HCT116 (cell line): ENCODE measurements at regions not wholly inside any gene's neighbourhood (a gene's known extent, or its start where the extent isn't known, plus 50 kb on each side); places are given as distances from the start of the nearest gene placed in this dataset.

ENCODE experiments used
- ATAC-seq: fragments of 200-7000 bp; cut with Tn5 transposase; 2 replicates; pipeline ENCODE4 v1.9.1; 2020; ENCODE audit warnings: mild to moderate bottlenecking, moderate library complexity
- BruUV-seq: library from RNA; stranded (reverse); fragments of 400-500 nt; replicated peaks from 2 replicates; lab custom pipeline; 2021; lab: Mats Ljungman, UMichigan
- CTCF ChIA-PET: fragments of 300-600 bp; sonication (Branson Sonifier 250); formaldehyde crosslinking; loops from one replicate; lab custom pipeline; 2021; ENCODE audit warnings: antibody characterized with exemption; lab: Charles Lee
- POLR2A ChIA-PET: fragments of 300-600, 350-600 bp; sonication (Branson Sonifier 250); formaldehyde crosslinking; loops from one replicate; lab custom pipeline; 2021; ENCODE audit warnings: antibody characterized with exemption; lab: Charles Lee
- RAD21 ChIA-PET, 2 experiments: fragments of 300-600 bp; sonication (Branson Sonifier 250); formaldehyde crosslinking; loops; one replicate each; lab custom pipeline; 2023; ENCODE audit warnings: low total read pairs in 2 of 2; ENCODE audit not compliant: uncharacterized antibody in 2 of 2, unreplicated experiment in 2 of 2, low non-redundant PET in 1 of 2; lab: Charles Lee
- DNase-seq: peaks from one replicate; pipeline ENCODE4 v3.0.0-alpha.2; 2010; ENCODE audit warnings: low read depth, low spot score
- H2AFZ ChIP-seq: fragments of 200-600 bp; shearing (Covaris generic), sonication (generic); 2 replicates; pipeline ENCODE4 v1.6.1; 2017; ENCODE audit warnings: low read depth, mixed run types, mixed read lengths, antibody characterized with exemption, low read length; ENCODE audit not compliant: poor library complexity, severe bottlenecking
- H3K27ac ChIP-seq: 2 replicates; pipeline ENCODE4 v1.5.1; 2012; ENCODE audit warnings: low read depth, low read length
- H3K27me3 ChIP-seq: fragments of 200-600 bp; sonication (generic); 2 replicates; pipeline ENCODE4 v1.6.1; 2016; ENCODE audit warnings: mixed run types, low read length, mixed read lengths; ENCODE audit not compliant: insufficient read depth
- H3K36me3 ChIP-seq, 2 experiments: fragments of 200-500 bp in 1 of 2; fragments of 200-600 bp in 1 of 2; sonication (Bioruptor generic) in 1 of 2; sonication (generic) in 1 of 2; 2 replicates each; pipeline versions ENCODE4 v1.5.1 to v1.6.1; 2014 to 2016; ENCODE audit warnings: low read length in 2 of 2, inconsistent platforms in 1 of 2, mixed read lengths in 1 of 2, mixed run types in 1 of 2; ENCODE audit not compliant: insufficient read depth in 2 of 2, control insufficient read depth in 1 of 2
- H3K4me1 ChIP-seq, 2 experiments: fragments of 200-600 bp in 1 of 2; sonication (generic) in 1 of 2; 2 replicates each; pipeline versions ENCODE4 v1.5.1 to v1.6.1; 2012 to 2017; ENCODE audit warnings: low read length in 2 of 2, inconsistent platforms in 1 of 2, mild to moderate bottlenecking in 1 of 2, mixed read lengths in 1 of 2, mixed run types in 1 of 2, moderate library complexity in 1 of 2; ENCODE audit not compliant: insufficient read depth in 2 of 2, control insufficient read depth in 1 of 2
- H3K4me2 ChIP-seq: fragments of 200-600 bp; sonication (generic); 2 replicates; pipeline ENCODE4 v1.6.1; 2017; ENCODE audit warnings: mixed run types, low read length, mixed read lengths
- H3K4me3 ChIP-seq, 2 experiments: fragments of 200-600 bp in 1 of 2; sonication (generic) in 1 of 2; replicated peaks in 1 of 2; 2 replicates each; pipeline ENCODE4 v1.5.1; 2011 to 2016; ENCODE audit warnings: low read length in 2 of 2, control low read depth in 1 of 2, low read depth in 1 of 2, mild to moderate bottlenecking in 1 of 2, mixed read lengths in 1 of 2, mixed run types in 1 of 2
- H3K79me2 ChIP-seq: fragments of 200-600 bp; sonication (generic); 2 replicates; pipeline ENCODE4 v1.6.1; 2017; ENCODE audit warnings: mild to moderate bottlenecking, mixed run types, low read length, moderate library complexity, mixed read lengths; ENCODE audit not compliant: insufficient read depth
- H3K9ac ChIP-seq: fragments of 200-600 bp; sonication (generic); 2 replicates; pipeline ENCODE4 v1.6.1; 2016; ENCODE audit warnings: low read length, mixed read lengths
- H3K9me2 ChIP-seq: fragments of 200-600 bp; sonication (generic), shearing (Covaris generic); 2 replicates; pipeline ENCODE4 v1.6.1; 2017; ENCODE audit warnings: mixed run types, mild to moderate bottlenecking, moderate library complexity; ENCODE audit not compliant: insufficient read depth
- H3K9me3 ChIP-seq, 2 experiments: fragments of 200-500 bp in 1 of 2; fragments of 200-600 bp in 1 of 2; sonication (Bioruptor generic) in 1 of 2; sonication (generic) in 1 of 2; 2 replicates each; pipeline ENCODE4 v1.6.1; 2014 to 2017; ENCODE audit warnings: low read length in 2 of 2, mixed read lengths in 2 of 2, inconsistent platforms in 1 of 2, low read depth in 1 of 2, mild to moderate bottlenecking in 1 of 2, mixed run types in 1 of 2, moderate library complexity in 1 of 2; ENCODE audit not compliant: control insufficient read depth in 1 of 2, insufficient read depth in 1 of 2
- H4K20me1 ChIP-seq: fragments of 200-600 bp; sonication (generic), shearing (Covaris generic); 2 replicates; pipeline ENCODE4 v1.6.1; 2017; ENCODE audit warnings: mixed run types, mild to moderate bottlenecking, moderate library complexity; ENCODE audit not compliant: insufficient read depth
- intact Hi-C: fragments of 100-400 bp; cut with micrococcal nuclease; formaldehyde crosslinking; loops from 2 replicates; pipeline ENCODE4 v1.10.0; 2022
- TF ChIP-seq, protein P1 (sequence below): IDR thresholded peaks from 2 replicates; pipeline ENCODE4 v1.6.1; 2012; ENCODE audit warnings: low read depth

DNA sequence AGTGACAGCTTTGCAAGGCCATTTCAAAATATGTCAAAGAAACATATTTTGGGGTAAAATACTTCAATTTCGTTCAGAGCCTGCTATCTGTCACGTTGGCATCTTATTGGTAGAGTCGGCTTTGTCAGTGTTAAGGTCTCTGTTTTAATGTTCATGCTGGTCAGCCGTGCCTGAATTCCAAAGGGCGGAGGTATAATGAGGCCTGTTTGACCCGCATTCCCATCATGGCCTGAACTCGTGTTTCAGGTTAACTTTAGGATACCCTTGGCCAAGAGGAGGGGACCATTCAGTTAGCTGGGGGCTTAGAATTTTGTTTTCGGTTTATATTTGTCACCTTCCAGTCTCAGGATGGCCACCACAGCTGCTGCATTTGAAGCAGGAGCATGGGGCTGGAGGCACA, 236.4 kb downstream of the NFATC2 start:
- DNase-seq = no peak
- no TSS peak for BruUV-seq
- CTCF ChIA-PET = interaction anchor here (0.9 to 7.0 kb wide), 8 partner anchors 12 to 511 kb away, joined by 4 to 106 read pairs (median 12); partner anchors contain the start of gene BCAS4
- Histone ChIP-seq H4K20me1 (no peaks in the 10 kb centered on the region), H3K9ac (no peak overlapping the region), H3K4me3 (no peak overlapping the region), H3K27me3 (no peaks in the 10 kb centered on the region)
- TF ChIP-seq, protein P1, sequence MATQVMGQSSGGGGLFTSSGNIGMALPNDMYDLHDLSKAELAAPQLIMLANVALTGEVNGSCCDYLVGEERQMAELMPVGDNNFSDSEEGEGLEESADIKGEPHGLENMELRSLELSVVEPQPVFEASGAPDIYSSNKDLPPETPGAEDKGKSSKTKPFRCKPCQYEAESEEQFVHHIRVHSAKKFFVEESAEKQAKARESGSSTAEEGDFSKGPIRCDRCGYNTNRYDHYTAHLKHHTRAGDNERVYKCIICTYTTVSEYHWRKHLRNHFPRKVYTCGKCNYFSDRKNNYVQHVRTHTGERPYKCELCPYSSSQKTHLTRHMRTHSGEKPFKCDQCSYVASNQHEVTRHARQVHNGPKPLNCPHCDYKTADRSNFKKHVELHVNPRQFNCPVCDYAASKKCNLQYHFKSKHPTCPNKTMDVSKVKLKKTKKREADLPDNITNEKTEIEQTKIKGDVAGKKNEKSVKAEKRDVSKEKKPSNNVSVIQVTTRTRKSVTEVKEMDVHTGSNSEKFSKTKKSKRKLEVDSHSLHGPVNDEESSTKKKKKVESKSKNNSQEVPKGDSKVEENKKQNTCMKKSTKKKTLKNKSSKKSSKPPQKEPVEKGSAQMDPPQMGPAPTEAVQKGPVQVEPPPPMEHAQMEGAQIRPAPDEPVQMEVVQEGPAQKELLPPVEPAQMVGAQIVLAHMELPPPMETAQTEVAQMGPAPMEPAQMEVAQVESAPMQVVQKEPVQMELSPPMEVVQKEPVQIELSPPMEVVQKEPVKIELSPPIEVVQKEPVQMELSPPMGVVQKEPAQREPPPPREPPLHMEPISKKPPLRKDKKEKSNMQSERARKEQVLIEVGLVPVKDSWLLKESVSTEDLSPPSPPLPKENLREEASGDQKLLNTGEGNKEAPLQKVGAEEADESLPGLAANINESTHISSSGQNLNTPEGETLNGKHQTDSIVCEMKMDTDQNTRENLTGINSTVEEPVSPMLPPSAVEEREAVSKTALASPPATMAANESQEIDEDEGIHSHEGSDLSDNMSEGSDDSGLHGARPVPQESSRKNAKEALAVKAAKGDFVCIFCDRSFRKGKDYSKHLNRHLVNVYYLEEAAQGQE = no peak
- TF ChIP-seq, all 23 proteins: peak for 0
- peaks cover 0 to 7% of the 10 kb centered on the region in 2 experiments; a peak in 1 of 4 replicates for H3K4me1 ChIP-seq
- no peaks in the 10 kb centered on the region for H3K9me2 ChIP-seq
- no peak overlapping the region for H3K27ac ChIP-seq
- H2AFZ ChIP-seq = no peak overlapping the region
- no peaks in the 10 kb centered on the region for H3K36me3 ChIP-seq
- H3K4me2 ChIP-seq = no peak overlapping the region
- POLR2A ChIA-PET = interaction anchor here (1.4 to 2.9 kb wide), 2 partner anchors 291 to 314 kb away, joined by 7 to 15 read pairs; no protein-coding TSS in a partner anchor
- intact Hi-C loops = loop anchor here (1.0 to 5.0 kb wide), 5 partner anchors 86 to 514 kb away; no protein-coding TSS in a partner anchor
- peaks cover 7 to 10% of the 10 kb centered on the region in 2 experiments; a peak in 2 of 4 replicates for H3K9me3 ChIP-seq
- RAD21 ChIA-PET = interaction anchor here (0.6 to 2.2 kb wide), 7 partner anchors 85 to 319 kb away, joined by 3 to 15 read pairs (median 5); no protein-coding TSS in a partner anchor
- H3K79me2 ChIP-seq = no peaks in the 10 kb centered on the region
- no peak for ATAC-seq
